B cell (primary cell): ENCODE measurements at regions not wholly inside any gene's neighbourhood (a gene's known extent, or its start where the extent isn't known, plus 50 kb on each side); places are given as distances from the start of the nearest gene placed in this dataset.

ENCODE experiments used
- ATAC-seq: fragments of 200-7000 bp; cut with Tn5 transposase; one replicate; pipeline ENCODE4 v1.10.0; 2021; ENCODE audit warnings: low read depth, mild to moderate bottlenecking, moderate number of reproducible peaks, moderate library complexity
- CTCF ChIA-PET: fragments of 350-600 bp; sonication (Branson Sonifier 250); formaldehyde crosslinking; loops from one replicate; lab custom pipeline; 2021; ENCODE audit warnings: antibody characterized with exemption, inconsistent platforms; lab: Charles Lee
- POLR2A ChIA-PET: fragments of 350-600 bp; sonication (Branson Sonifier 250); formaldehyde crosslinking; loops from one replicate; lab custom pipeline; 2021; ENCODE audit warnings: antibody characterized with exemption; lab: Charles Lee
- DNase-seq: peaks from one replicate; pipeline ENCODE4 v3.0.0; 2013
- H2AFZ ChIP-seq: 2 replicates; pipeline ENCODE4 v1.6.1; 2012; ENCODE audit warnings: mild to moderate bottlenecking, low read depth, low read length; ENCODE audit not compliant: insufficient read depth, poor library complexity, severe bottlenecking
- H3K27ac ChIP-seq, 2 donors: 1 replicate in 1 of 2; 2 replicates in 1 of 2; pipeline ENCODE4 v1.5.1; 2012 to 2013; ENCODE audit warnings: low read length in 2 of 2, mild to moderate bottlenecking in 2 of 2, moderate library complexity in 1 of 2
- H3K27me3 ChIP-seq, 4 experiments: fragments of 200-600 bp in 1 of 4; sonication (generic) in 1 of 4; replicated peaks in 1 of 4; 1 replicate in 2 of 4; 2 replicates in 2 of 4; pipeline versions ENCODE4 v1.6.1 to v1.7.0; 2013 to 2016; ENCODE audit warnings: low read length in 3 of 4, mild to moderate bottlenecking in 2 of 4, mixed read lengths in 1 of 4, moderate library complexity in 1 of 4; ENCODE audit not compliant: insufficient read depth in 4 of 4, control insufficient read depth in 3 of 4; ENCODE audit errors: control extremely low read depth in 1 of 4
- H3K36me3 ChIP-seq, 2 experiments: replicated peaks in 1 of 2; 1 replicate in 1 of 2; 2 replicates in 1 of 2; pipeline versions ENCODE4 v1.6.1 to v1.7.1; 2013; ENCODE audit warnings: low read length in 1 of 2; ENCODE audit not compliant: insufficient read depth in 2 of 2, control insufficient read depth in 1 of 2; ENCODE audit errors: control extremely low read depth in 1 of 2, extremely low read depth in 1 of 2
- H3K4me1 ChIP-seq, 2 donors: fragments of 200-600 bp in 1 of 2; sonication (generic) in 1 of 2; 1 replicate in 1 of 2; 2 replicates in 1 of 2; pipeline versions ENCODE4 v1.5.1 to v1.6.1; 2013 to 2017; ENCODE audit warnings: low read length in 2 of 2; ENCODE audit not compliant: control insufficient read depth in 2 of 2, insufficient read depth in 2 of 2
- H3K4me2 ChIP-seq: replicated peaks from 2 replicates; pipeline ENCODE3; 2012; ENCODE audit warnings: mild to moderate bottlenecking, low read depth, low read length; ENCODE audit not compliant: poor library complexity, severe bottlenecking
- H3K4me3 ChIP-seq, 5 experiments: fragments of 200-600 bp in 1 of 5; sonication (generic) in 1 of 5; 1 replicate in 3 of 5; 2 replicates in 2 of 5; pipeline versions ENCODE4 v1.5.1 to v1.7.0; 2011 to 2016; ENCODE audit warnings: low read length in 4 of 5, mild to moderate bottlenecking in 4 of 5, low read depth in 2 of 5, control low read depth in 1 of 5, moderate library complexity in 1 of 5; ENCODE audit not compliant: insufficient read depth in 1 of 5; ENCODE audit errors: control extremely low read depth in 1 of 5, extremely low read depth in 1 of 5
- H3K79me2 ChIP-seq: fragments of 200-600 bp; sonication (generic); one replicate; pipeline ENCODE4 v1.6.0; 2016; ENCODE audit warnings: low read length; ENCODE audit not compliant: control insufficient read depth, insufficient read depth
- H3K9ac ChIP-seq: fragments of 200-600 bp; sonication (generic); 2 replicates; pipeline ENCODE4 v1.6.1; 2017; ENCODE audit warnings: mild to moderate bottlenecking, low read length, moderate library complexity
- H3K9me3 ChIP-seq, 3 donors: one replicate each; pipeline versions ENCODE4 v1.6.1 to v1.7.1; 2013; ENCODE audit warnings: low read length in 2 of 3; ENCODE audit not compliant: control insufficient read depth in 2 of 3, insufficient read depth in 1 of 3; ENCODE audit errors: control extremely low read depth in 1 of 3
- H4K20me1 ChIP-seq: 2 replicates; pipeline ENCODE4 v1.6.0; 2012; ENCODE audit warnings: mild to moderate bottlenecking, low read length; ENCODE audit not compliant: insufficient read depth, control insufficient read depth, poor library complexity, severe bottlenecking
- H3K27ac Mint-ChIP-seq: one replicate; pipeline ENCODE4 v1.8.0; 2021; ENCODE audit warnings: mixed read lengths
- H3K27me3 Mint-ChIP-seq: one replicate; pipeline ENCODE4 v1.8.0; 2021; ENCODE audit warnings: mixed read lengths
- H3K4me1 Mint-ChIP-seq: one replicate; pipeline ENCODE4 v1.8.0; 2021; ENCODE audit warnings: mixed read lengths
- H3K4me3 Mint-ChIP-seq: one replicate; pipeline ENCODE4 v1.8.0; 2021; ENCODE audit warnings: mixed read lengths
- H3K9me3 Mint-ChIP-seq: one replicate; pipeline ENCODE4 v1.8.0; 2022; ENCODE audit warnings: mixed read lengths; ENCODE audit not compliant: insufficient read depth
- EZH2 ChIP-seq: IDR thresholded peaks from 2 replicates; pipeline ENCODE4 v1.6.1; 2012; ENCODE audit warnings: borderline replicate concordance, low read depth, mild to moderate bottlenecking, moderate library complexity, low read length; ENCODE audit not compliant: insufficient read depth, poor library complexity, severe bottlenecking
- WGBS: methylation state at CpG from one replicate; pipeline ENCODE4 v1.1.5; 2013; ENCODE audit warnings: missing lambda C conversion rate; ENCODE audit not compliant: insufficient coverage; 5-methylcytosine and 5-hydroxymethylcytosine counted together
- intact Hi-C: fragments of 100-400 bp; cut with micrococcal nuclease; formaldehyde crosslinking; loops from one replicate; pipeline ENCODE4 v1.10.0; 2022
- TF ChIP-seq, protein P1 (sequence below): fragments of 200-600 bp; IDR thresholded peaks from one replicate; pipeline ENCODE4 v1.8.0; 2022; ENCODE audit warnings: antibody characterized with exemption, mild to moderate bottlenecking

DNA sequence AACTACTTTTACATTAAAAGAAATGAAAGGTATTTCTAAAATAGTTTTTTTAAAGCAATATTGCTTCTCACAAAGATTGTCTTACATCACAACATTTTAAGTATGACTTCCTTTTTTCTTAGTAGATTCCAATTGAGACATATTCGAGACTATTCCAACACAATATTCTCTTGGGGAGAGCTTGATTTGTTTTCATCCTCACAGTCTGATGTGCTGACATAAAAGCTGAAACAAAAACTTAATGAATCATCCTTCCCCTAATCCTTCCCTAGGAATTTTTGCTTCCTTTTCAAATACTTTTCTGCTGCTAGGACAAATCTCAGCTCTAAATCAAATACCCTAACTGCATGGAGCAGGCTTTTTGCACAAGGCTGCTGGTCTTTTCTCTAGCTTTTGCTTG is 245.8 kb upstream of the MAP3K1 start:
- no peak for ATAC-seq
- Histone ChIP-seq H3K4me3 (no peak overlapping the region), H3K36me3 (no peaks in the 10 kb centered on the region), H3K27ac (no peak overlapping the region), H3K27me3 (no peaks in the 10 kb centered on the region), H3K4me1 (peaks cover 37 to 42% of the 10 kb centered on the region in 2 donors), H3K9me3 (peaks cover 0 to 4% (median 0%) of the 10 kb centered on the region in 3 donors), H3K4me2 (no peak overlapping the region), H3K79me2 (no peaks in the 10 kb centered on the region), H3K9ac (no peak overlapping the region), H4K20me1 (no peaks in the 10 kb centered on the region), H2AFZ (no peak overlapping the region)
- H3K4me1 Mint-ChIP-seq, result peaks cover 41% of the 10 kb centered on the region
- ChIA-PET POLR2A (no interaction called here), CTCF (no interaction called here)
- no peak overlapping the region for H3K27ac Mint-ChIP-seq
- DNase-seq, result no peak
- WGBS, result no CpG with 5 or more reads among the region's 1 CpG
- H3K9me3 Mint-ChIP-seq, result peaks cover 4% of the 10 kb centered on the region
- no peaks in the 10 kb centered on the region for H3K27me3 Mint-ChIP-seq
- intact Hi-C loops, result loop anchor here (5.0 kb wide), 2 partner anchors 118 to 168 kb away; no protein-coding TSS in a partner anchor
- H3K4me3 Mint-ChIP-seq, result no peak overlapping the region
- TF ChIP-seq, protein P1, sequence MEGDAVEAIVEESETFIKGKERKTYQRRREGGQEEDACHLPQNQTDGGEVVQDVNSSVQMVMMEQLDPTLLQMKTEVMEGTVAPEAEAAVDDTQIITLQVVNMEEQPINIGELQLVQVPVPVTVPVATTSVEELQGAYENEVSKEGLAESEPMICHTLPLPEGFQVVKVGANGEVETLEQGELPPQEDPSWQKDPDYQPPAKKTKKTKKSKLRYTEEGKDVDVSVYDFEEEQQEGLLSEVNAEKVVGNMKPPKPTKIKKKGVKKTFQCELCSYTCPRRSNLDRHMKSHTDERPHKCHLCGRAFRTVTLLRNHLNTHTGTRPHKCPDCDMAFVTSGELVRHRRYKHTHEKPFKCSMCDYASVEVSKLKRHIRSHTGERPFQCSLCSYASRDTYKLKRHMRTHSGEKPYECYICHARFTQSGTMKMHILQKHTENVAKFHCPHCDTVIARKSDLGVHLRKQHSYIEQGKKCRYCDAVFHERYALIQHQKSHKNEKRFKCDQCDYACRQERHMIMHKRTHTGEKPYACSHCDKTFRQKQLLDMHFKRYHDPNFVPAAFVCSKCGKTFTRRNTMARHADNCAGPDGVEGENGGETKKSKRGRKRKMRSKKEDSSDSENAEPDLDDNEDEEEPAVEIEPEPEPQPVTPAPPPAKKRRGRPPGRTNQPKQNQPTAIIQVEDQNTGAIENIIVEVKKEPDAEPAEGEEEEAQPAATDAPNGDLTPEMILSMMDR, result no peak
- no peak for TF ChIP-seq EZH2

DNA sequence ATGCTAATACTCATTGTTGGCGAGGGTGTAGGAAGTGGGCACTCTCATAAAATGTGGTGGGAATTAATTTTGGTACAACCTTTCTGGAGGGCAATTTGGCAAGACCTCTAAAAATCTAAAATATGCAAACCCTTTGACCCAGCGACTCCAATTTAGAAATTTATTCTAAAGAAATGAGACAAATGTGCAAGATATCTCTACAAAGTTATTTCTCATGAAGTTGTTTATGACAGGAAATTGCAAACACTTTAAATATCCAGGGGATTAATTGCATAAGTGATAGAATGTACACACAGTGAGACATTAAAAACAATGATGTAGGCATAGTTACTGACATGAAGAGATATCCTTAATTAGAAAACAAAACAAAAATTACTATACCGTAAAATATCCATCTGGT is 246.3 kb upstream of the MAP3K1 start:
- CTCF ChIA-PET, result no interaction called here
- Histone ChIP-seq H3K4me1 (peaks cover 39 to 44% of the 10 kb centered on the region in 2 donors), H3K27me3 (no peaks in the 10 kb centered on the region), H3K4me3 (no peak overlapping the region), H3K9me3 (peaks cover 0 to 4% (median 0%) of the 10 kb centered on the region in 3 donors), H3K4me2 (no peak overlapping the region), H3K27ac (no peak overlapping the region), H3K36me3 (no peaks in the 10 kb centered on the region), H3K9ac (no peak overlapping the region), H4K20me1 (no peaks in the 10 kb centered on the region), H2AFZ (no peak overlapping the region), H3K79me2 (no peaks in the 10 kb centered on the region)
- H3K27ac Mint-ChIP-seq, result no peak overlapping the region
- H3K9me3 Mint-ChIP-seq, result peaks cover 4% of the 10 kb centered on the region
- TF ChIP-seq, protein P1, result no peak
- TF ChIP-seq EZH2, result no peak
- intact Hi-C loops, result loop anchor here (5.0 kb wide), 2 partner anchors 118 to 168 kb away; no protein-coding TSS in a partner anchor
- no peak for ATAC-seq
- POLR2A ChIA-PET, result no interaction called here
- no CpG with 5 or more reads among the region's 3 CpGs for WGBS
- no peaks in the 10 kb centered on the region for H3K27me3 Mint-ChIP-seq
- H3K4me1 Mint-ChIP-seq, result peaks cover 43% of the 10 kb centered on the region
- H3K4me3 Mint-ChIP-seq, result no peak overlapping the region
- DNase-seq, result no peak
